IMR-90 (cell line): ENCODE measurements at regions not wholly inside any gene's neighbourhood (a gene's known extent, or its start where the extent isn't known, plus 50 kb on each side); places are given as distances from the start of the nearest gene placed in this dataset.

Experiments
- ATAC-seq: fragments of 200-7000 bp; cut with Tn5 transposase; 2 replicates; pipeline ENCODE4 v1.9.1; 2020; ENCODE audit warnings: low read depth, mild to moderate bottlenecking, moderate library complexity
- BruUV-seq: library from RNA; stranded (reverse); fragments of 400-500 nt; replicated peaks from 2 replicates; lab custom pipeline; 2021; lab: Mats Ljungman, UMichigan
- CTCF ChIA-PET: fragments of 300-600 bp; formaldehyde crosslinking; extraction: SDS; loops from one replicate; lab custom pipeline; 2021; ENCODE audit warnings: antibody characterized with exemption; lab: Yijun Ruan, JAX
- POLR2A ChIA-PET: fragments of 300-600 bp; sonication (Branson Sonifier 250); formaldehyde crosslinking; loops from one replicate; lab custom pipeline; 2022; ENCODE audit warnings: antibody characterized with exemption; ENCODE audit not compliant: unreplicated experiment; lab: Charles Lee
- DNase-seq: peaks from one replicate; pipeline ENCODE4 v3.0.0; 2013
- H2AFZ ChIP-seq: replicated peaks from 2 replicates; pipeline ENCODE3; 2013; ENCODE audit warnings: low read length, mild to moderate bottlenecking; ENCODE audit not compliant: poor library complexity
- H2AK5ac ChIP-seq: 2 replicates; pipeline ENCODE4 v1.6.1; 2013; ENCODE audit warnings: low read depth, low read length, inconsistent platforms
- H2AK9ac ChIP-seq: replicated peaks from 2 replicates; pipeline ENCODE3; 2013; ENCODE audit warnings: mild to moderate bottlenecking, low read depth, low read length, moderate library complexity; ENCODE audit not compliant: poor library complexity
- H2BK120ac ChIP-seq: 2 replicates; pipeline ENCODE4 v1.6.1; 2013; ENCODE audit warnings: low read depth, low read length, inconsistent platforms
- H2BK15ac ChIP-seq: 3 replicates; pipeline ENCODE4 v1.6.1; 2013; ENCODE audit warnings: low read depth, low read length, inconsistent platforms
- H2BK20ac ChIP-seq: 2 replicates; pipeline ENCODE4 v1.6.1; 2013; ENCODE audit warnings: low read depth, mild to moderate bottlenecking, inconsistent platforms, low read length, moderate library complexity
- H2BK5ac ChIP-seq: 2 replicates; pipeline ENCODE4 v1.6.1; 2013; ENCODE audit warnings: mild to moderate bottlenecking, low read depth, low read length, inconsistent platforms; ENCODE audit not compliant: poor library complexity, severe bottlenecking
- H3K14ac ChIP-seq: replicated peaks from 2 replicates; pipeline ENCODE4 v1.6.1; 2013; ENCODE audit warnings: low read depth, low read length, inconsistent platforms
- H3K18ac ChIP-seq: 2 replicates; pipeline ENCODE4 v1.6.1; 2013; ENCODE audit warnings: low read depth, low read length, control low read depth
- H3K23ac ChIP-seq: 2 replicates; pipeline ENCODE4 v1.6.1; 2013; ENCODE audit warnings: low read depth, low read length, inconsistent platforms
- H3K27ac ChIP-seq: 2 replicates; pipeline ENCODE4 v1.5.1; 2013; ENCODE audit warnings: mild to moderate bottlenecking, control low read depth, low read length; ENCODE audit not compliant: insufficient read depth
- H3K27me3 ChIP-seq: 2 replicates; pipeline ENCODE4 v1.6.1; 2013; ENCODE audit warnings: low read length; ENCODE audit not compliant: control insufficient read depth, insufficient read depth
- H3K36me3 ChIP-seq: 2 replicates; pipeline ENCODE4 v1.6.1; 2013; ENCODE audit warnings: low read length, mixed read lengths; ENCODE audit not compliant: control insufficient read depth, insufficient read depth
- H3K4ac ChIP-seq: 2 replicates; pipeline ENCODE4 v1.6.1; 2013; ENCODE audit warnings: low read depth, low read length, inconsistent platforms
- H3K4me1 ChIP-seq: 2 replicates; pipeline ENCODE4 v1.6.1; 2013; ENCODE audit warnings: low read length, mixed read lengths; ENCODE audit not compliant: control insufficient read depth, insufficient read depth
- H3K4me2 ChIP-seq: 2 replicates; pipeline ENCODE4 v1.6.1; 2013; ENCODE audit warnings: low read depth, mild to moderate bottlenecking, control low read depth, low read length, moderate library complexity
- H3K4me3 ChIP-seq: 2 replicates; pipeline ENCODE4 v1.5.1; 2013; ENCODE audit warnings: low read depth, mild to moderate bottlenecking, control low read depth, low read length, moderate library complexity; ENCODE audit not compliant: insufficient read depth
- H3K56ac ChIP-seq: 2 replicates; pipeline ENCODE4 v1.6.1; 2013; ENCODE audit warnings: low read length, inconsistent platforms; ENCODE audit not compliant: insufficient read depth; ENCODE audit errors: extremely low read depth
- H3K79me1 ChIP-seq, 2 experiments: 2 replicates each; pipeline ENCODE4 v1.6.1; 2013; ENCODE audit warnings: low read length in 2 of 2, inconsistent platforms in 1 of 2, low read depth in 1 of 2
- H3K9ac ChIP-seq: 2 replicates; pipeline ENCODE4 v1.6.1; 2013; ENCODE audit warnings: low read depth, low read length, control low read depth
- H3K9me1 ChIP-seq: 2 replicates; pipeline ENCODE4 v1.6.1; 2013; ENCODE audit warnings: low read length, inconsistent platforms; ENCODE audit not compliant: insufficient read depth
- H3K9me3 ChIP-seq: 2 replicates; pipeline ENCODE4 v1.6.1; 2013; ENCODE audit warnings: low read length; ENCODE audit not compliant: control insufficient read depth, insufficient read depth
- H4K20me1 ChIP-seq: 2 replicates; pipeline ENCODE4 v1.6.1; 2013; ENCODE audit warnings: low read length, inconsistent platforms; ENCODE audit not compliant: insufficient read depth
- H4K5ac ChIP-seq: 2 replicates; pipeline ENCODE4 v1.6.1; 2013; ENCODE audit warnings: mild to moderate bottlenecking, low read depth, low read length, control low read depth
- H4K8ac ChIP-seq, 2 experiments: 2 replicates each; pipeline ENCODE4 v1.6.1; 2013; ENCODE audit warnings: low read depth in 2 of 2, low read length in 2 of 2, control low read depth in 1 of 2, inconsistent platforms in 1 of 2
- H4K91ac ChIP-seq: 2 replicates; pipeline ENCODE4 v1.6.1; 2013; ENCODE audit warnings: low read depth, low read length, inconsistent platforms; ENCODE audit not compliant: insufficient read depth
- BHLHE40 ChIP-seq: fragments of 150-350 bp; IDR thresholded peaks from 2 replicates; pipeline ENCODE4 v1.6.1; 2016; ENCODE audit warnings: mild to moderate bottlenecking, low read depth, low read length
- FOS ChIP-seq: fragments of 150-350 bp; IDR thresholded peaks from 2 replicates; pipeline ENCODE4 v1.6.1; 2016; ENCODE audit warnings: low read depth, low read length
- MAFK ChIP-seq: IDR thresholded peaks from 2 replicates; pipeline ENCODE4 v1.6.1; 2012; ENCODE audit warnings: low read depth, low read length, improper control_type of control experiment
- MAZ ChIP-seq: IDR thresholded peaks from 2 replicates; pipeline ENCODE4 v1.6.1; 2012; ENCODE audit warnings: low read depth, mild to moderate bottlenecking, low read length, improper control_type of control experiment, moderate library complexity, borderline replicate concordance
- NFE2L2 ChIP-seq: fragments of 150-350 bp; IDR thresholded peaks from 2 replicates; pipeline ENCODE4 v1.6.1; 2016; ENCODE audit warnings: low read depth, mild to moderate bottlenecking, low read length
- POLR2A ChIP-seq: IDR thresholded peaks from 2 replicates; pipeline ENCODE4 v1.6.1; 2012; ENCODE audit warnings: mild to moderate bottlenecking, low read depth, low read length
- RAD21 ChIP-seq: IDR thresholded peaks from 2 replicates; pipeline ENCODE4 v1.6.1; 2012; ENCODE audit warnings: low read length, improper control_type of control experiment
- RCOR1 ChIP-seq: IDR thresholded peaks from 2 replicates; pipeline ENCODE4 v1.6.1; 2012; ENCODE audit warnings: mild to moderate bottlenecking, low read length, improper control_type of control experiment; ENCODE audit not compliant: insufficient replicate concordance
- RFX5 ChIP-seq: IDR thresholded peaks from 2 replicates; pipeline ENCODE4 v1.8.0; 2012; ENCODE audit warnings: low read depth, mild to moderate bottlenecking, low read length, moderate library complexity
- SMC3 ChIP-seq: fragments of 150-350 bp; IDR thresholded peaks from 2 replicates; pipeline ENCODE4 v1.6.1; 2016; ENCODE audit warnings: low read depth, mild to moderate bottlenecking, antibody characterized with exemption, low read length, moderate library complexity
- WGBS, 2 experiments: methylation state at CpG; one replicate each; pipeline versions ENCODE4 v1.1.5 to v1.1.7; 2013; ENCODE audit warnings: missing lambda C conversion rate in 2 of 2; ENCODE audit not compliant: insufficient read length in 1 of 2; ENCODE audit errors: extremely low coverage in 2 of 2; 5-methylcytosine and 5-hydroxymethylcytosine counted together
- dilution Hi-C: fragments of 300-500 bp; cut with HindIII; formaldehyde crosslinking; loops from one replicate; pipeline ENCODE4 v1.14.3; 2018; ENCODE audit warnings: low sequenced_read_pairs; ENCODE audit not compliant: unreplicated experiment
- in situ Hi-C: fragments of 300-500 bp; cut with MboI; formaldehyde crosslinking; loops from 3 replicates; pipeline ENCODE4 v1.14.3; 2019; ENCODE audit warnings: low sequenced_read_pairs, inconsistent platforms, mixed read lengths
- intact Hi-C: fragments of 100-400 bp; cut with micrococcal nuclease; formaldehyde crosslinking; loops from 2 replicates; pipeline ENCODE4 v1.10.0; 2022
- TF ChIP-seq, protein P1 (sequence below): fragments of 150-350 bp; IDR thresholded peaks from 2 replicates; pipeline ENCODE4 v1.6.1; 2016; ENCODE audit warnings: low read depth, mild to moderate bottlenecking, low read length, moderate library complexity, borderline replicate concordance
- TF ChIP-seq, protein P2 (sequence below): fragments of 150-350 bp; IDR thresholded peaks from 2 replicates; pipeline ENCODE4 v1.6.1; 2017; ENCODE audit warnings: mild to moderate bottlenecking, antibody characterized with exemption, low read length, low read depth

GRCh38 chr11:13784855-13785254, 116.4 kb downstream of the FAR1 start:
- Histone ChIP-seq H4K8ac (no peak overlapping the region), H3K27me3 (peaks cover 4% of the 10 kb centered on the region), H2BK15ac (no peak overlapping the region), H3K4me1 (no peaks in the 10 kb centered on the region), H3K9me1 (no peaks in the 10 kb centered on the region), H3K4me2 (no peak overlapping the region), H3K4me3 (no peak overlapping the region), H3K23ac (no peak overlapping the region), H3K36me3 (no peaks in the 10 kb centered on the region), H2BK20ac (no peak overlapping the region), H3K18ac (no peak overlapping the region), H3K9me3 (no peaks in the 10 kb centered on the region), H3K56ac (no peak overlapping the region), H2BK5ac (no peak overlapping the region), H3K4ac (no peak overlapping the region), H2BK120ac (no peak overlapping the region), H3K9ac (no peak overlapping the region), H4K91ac (no peak overlapping the region), H2AK9ac (no peak overlapping the region), H4K5ac (no peak overlapping the region), H2AFZ (no peak overlapping the region), H3K79me1 (no peaks in the 10 kb centered on the region), H3K14ac (no peak overlapping the region), H4K20me1 (no peaks in the 10 kb centered on the region), H3K27ac (no peak overlapping the region), H2AK5ac (no peak overlapping the region)
- in situ Hi-C loops (no loop called here), dilution Hi-C loops (no loop called here), intact Hi-C loops (no loop called here)
- ChIA-PET CTCF (no interaction called here), POLR2A (no interaction called here)
- 80% methylated on average over 1 of the region's 5 CpGs; no CpG with 5 or more reads in 1 of the 2 experiments for WGBS, 2 experiments
- TF ChIP-seq, protein P1, sequence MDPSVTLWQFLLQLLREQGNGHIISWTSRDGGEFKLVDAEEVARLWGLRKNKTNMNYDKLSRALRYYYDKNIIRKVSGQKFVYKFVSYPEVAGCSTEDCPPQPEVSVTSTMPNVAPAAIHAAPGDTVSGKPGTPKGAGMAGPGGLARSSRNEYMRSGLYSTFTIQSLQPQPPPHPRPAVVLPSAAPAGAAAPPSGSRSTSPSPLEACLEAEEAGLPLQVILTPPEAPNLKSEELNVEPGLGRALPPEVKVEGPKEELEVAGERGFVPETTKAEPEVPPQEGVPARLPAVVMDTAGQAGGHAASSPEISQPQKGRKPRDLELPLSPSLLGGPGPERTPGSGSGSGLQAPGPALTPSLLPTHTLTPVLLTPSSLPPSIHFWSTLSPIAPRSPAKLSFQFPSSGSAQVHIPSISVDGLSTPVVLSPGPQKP: no peak
- no peak for TF ChIP-seq POLR2A
- no peak for TF ChIP-seq RFX5
- TF ChIP-seq NFE2L2: no peak
- TF ChIP-seq RCOR1: no peak
- TF ChIP-seq, protein P2, sequence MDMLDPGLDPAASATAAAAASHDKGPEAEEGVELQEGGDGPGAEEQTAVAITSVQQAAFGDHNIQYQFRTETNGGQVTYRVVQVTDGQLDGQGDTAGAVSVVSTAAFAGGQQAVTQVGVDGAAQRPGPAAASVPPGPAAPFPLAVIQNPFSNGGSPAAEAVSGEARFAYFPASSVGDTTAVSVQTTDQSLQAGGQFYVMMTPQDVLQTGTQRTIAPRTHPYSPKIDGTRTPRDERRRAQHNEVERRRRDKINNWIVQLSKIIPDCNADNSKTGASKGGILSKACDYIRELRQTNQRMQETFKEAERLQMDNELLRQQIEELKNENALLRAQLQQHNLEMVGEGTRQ: no peak
- no peak for TF ChIP-seq BHLHE40
- TF ChIP-seq SMC3: no peak
- TF ChIP-seq MAFK: no peak
- no peak for TF ChIP-seq MAZ
- TF ChIP-seq RAD21: no peak
- TF ChIP-seq FOS: no peak
- DNase-seq (no peak), ATAC-seq (no peak)
- BruUV-seq: no TSS peak
